ENCODE measurements at regions not wholly inside any gene's neighbourhood (a gene's known extent, or its start where the extent isn't known, plus 50 kb on each side); places are given as distances from the start of the nearest gene placed in this dataset.
A peak's percentile ranks its signal among the peaks of the same experiment; 100 is the strongest.
"Not testable (repeated sequence)": the region's sequence is repeated elsewhere in the genome, so short reads cannot be mapped to it uniquely, and the experiment has no call there.

DNA sequence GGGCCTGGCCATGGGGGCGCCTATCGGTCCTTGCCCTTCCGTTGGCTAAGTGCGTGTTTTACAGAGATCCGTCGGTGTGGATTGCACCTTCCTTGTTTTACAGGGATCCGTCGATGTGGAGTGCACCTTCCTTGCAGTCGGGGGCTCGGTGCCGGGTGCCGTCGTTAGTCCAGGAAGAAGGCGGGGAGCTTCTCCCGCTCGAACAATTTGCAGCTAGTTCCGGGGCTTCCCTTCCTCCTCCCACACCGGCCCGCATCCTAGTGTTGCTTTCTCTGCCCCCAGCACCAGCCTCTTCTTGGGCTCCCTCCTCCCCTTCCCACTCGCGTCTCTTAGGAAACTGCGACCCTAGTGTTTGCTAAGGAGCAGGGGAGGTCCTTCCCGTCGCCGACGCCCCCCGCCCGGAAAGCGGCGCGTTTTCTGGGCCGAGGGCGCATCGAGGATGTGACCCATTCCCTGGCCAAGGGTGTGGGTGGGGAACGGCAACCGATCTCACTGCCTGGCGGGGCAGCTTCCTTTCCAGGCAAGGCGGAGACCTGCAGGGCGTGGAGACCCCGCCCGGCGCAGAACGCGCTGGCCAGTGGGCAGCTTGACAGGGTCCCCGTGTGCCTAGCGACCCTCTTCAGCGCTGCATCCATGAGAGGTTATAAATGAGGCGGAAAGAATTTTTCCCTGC, 75.7 kb upstream of the ZNF91 start:
- dilution Hi-C loops (cut with MboI; ENCODE audit: extremely low pct_ligation_motif_present, low sequenced_read_pairs): no loop called here
- TF ChIP-seq, protein P1, sequence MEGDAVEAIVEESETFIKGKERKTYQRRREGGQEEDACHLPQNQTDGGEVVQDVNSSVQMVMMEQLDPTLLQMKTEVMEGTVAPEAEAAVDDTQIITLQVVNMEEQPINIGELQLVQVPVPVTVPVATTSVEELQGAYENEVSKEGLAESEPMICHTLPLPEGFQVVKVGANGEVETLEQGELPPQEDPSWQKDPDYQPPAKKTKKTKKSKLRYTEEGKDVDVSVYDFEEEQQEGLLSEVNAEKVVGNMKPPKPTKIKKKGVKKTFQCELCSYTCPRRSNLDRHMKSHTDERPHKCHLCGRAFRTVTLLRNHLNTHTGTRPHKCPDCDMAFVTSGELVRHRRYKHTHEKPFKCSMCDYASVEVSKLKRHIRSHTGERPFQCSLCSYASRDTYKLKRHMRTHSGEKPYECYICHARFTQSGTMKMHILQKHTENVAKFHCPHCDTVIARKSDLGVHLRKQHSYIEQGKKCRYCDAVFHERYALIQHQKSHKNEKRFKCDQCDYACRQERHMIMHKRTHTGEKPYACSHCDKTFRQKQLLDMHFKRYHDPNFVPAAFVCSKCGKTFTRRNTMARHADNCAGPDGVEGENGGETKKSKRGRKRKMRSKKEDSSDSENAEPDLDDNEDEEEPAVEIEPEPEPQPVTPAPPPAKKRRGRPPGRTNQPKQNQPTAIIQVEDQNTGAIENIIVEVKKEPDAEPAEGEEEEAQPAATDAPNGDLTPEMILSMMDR (optimal IDR thresholded peaks at IDR 0.05 in 1 of 3, IDR thresholded peaks at IDR 0.05 in 1 of 3, conservative IDR thresholded peaks at IDR 0.05 in 1 of 3; ENCODE audit: extremely low read depth in 1 of 3, insufficient read depth in 2 of 3, low read length in 3 of 3): no peak
- peak; percentile 46 for TF ChIP-seq EZH2 (IDR thresholded peaks at IDR 0.05; ENCODE audit: low read length)
- H3K27me3 ChIP-seq (ENCODE audit: control insufficient read depth, extremely low read depth, insufficient read depth, low read length): peaks cover 14% of the 10 kb centered on the region
- no peak overlapping the region for H3K9ac ChIP-seq (ENCODE audit: control insufficient read depth, extremely low read depth, insufficient read depth, low read length)
- H2AFZ ChIP-seq (ENCODE audit: control insufficient read depth, low read length): peak overlapping the region; percentile 73
- no peaks in the 10 kb centered on the region for H3K36me3 ChIP-seq (ENCODE audit: control insufficient read depth in 2 of 2, extremely low read depth in 1 of 2, insufficient read depth in 2 of 2, low read length in 2 of 2)
- no peaks in the 10 kb centered on the region for H3K9me1 ChIP-seq (ENCODE audit: control insufficient read depth, extremely low read depth, insufficient read depth, low read length)
- H3K79me2 ChIP-seq (ENCODE audit: control insufficient read depth, insufficient read depth, low read length): no peaks in the 10 kb centered on the region
- H3K4me2 ChIP-seq (ENCODE audit: control insufficient read depth, extremely low read depth, insufficient read depth, low read depth, low read length): peak overlapping the region; percentile 71
- FAIRE-seq (no peak), DNase-seq (ENCODE audit: low read depth, low spot score) (no peak)
- H3K4me3 ChIP-seq (ENCODE audit: control insufficient read depth in 2 of 3, extremely low read depth in 1 of 3, insufficient read depth in 2 of 3, low read depth in 1 of 3, low read length in 3 of 3): peak overlapping the region in 2 of 3 experiments; percentile 19 to 38
- no peak overlapping the region for H3K27ac ChIP-seq (ENCODE audit: control insufficient read depth, insufficient read depth, low read length)
- H4K20me1 ChIP-seq (ENCODE audit: control insufficient read depth, extremely low read depth, insufficient read depth, low read length): no peaks in the 10 kb centered on the region
- H3K9me3 ChIP-seq (ENCODE audit: control insufficient read depth, low read depth, low read length): peaks cover 4% of the 10 kb centered on the region
- H3K4me1 ChIP-seq (ENCODE audit: control insufficient read depth, extremely low read depth, insufficient read depth, low read length): peaks cover 3% of the 10 kb centered on the region

- H3K4me1 ChIP-seq (ENCODE audit: control insufficient read depth, extremely low read depth, insufficient read depth, low read length); dilution Hi-C loops (cut with MboI; ENCODE audit: extremely low pct_ligation_motif_present, low sequenced_read_pairs); H3K4me3 ChIP-seq (ENCODE audit: control insufficient read depth in 2 of 3, extremely low read depth in 1 of 3, insufficient read depth in 2 of 3, low read depth in 1 of 3, low read length in 3 of 3); DNase-seq (ENCODE audit: low read depth, low spot score); H3K36me3 ChIP-seq (ENCODE audit: control insufficient read depth in 2 of 2, extremely low read depth in 1 of 2, insufficient read depth in 2 of 2, low read length in 2 of 2); H3K27ac ChIP-seq (ENCODE audit: control insufficient read depth, insufficient read depth, low read length); H3K9ac ChIP-seq (ENCODE audit: control insufficient read depth, extremely low read depth, insufficient read depth, low read length); H4K20me1 ChIP-seq (ENCODE audit: control insufficient read depth, extremely low read depth, insufficient read depth, low read length); H3K4me2 ChIP-seq (ENCODE audit: control insufficient read depth, extremely low read depth, insufficient read depth, low read depth, low read length); H2AFZ ChIP-seq (ENCODE audit: control insufficient read depth, low read length); FAIRE-seq; H3K9me1 ChIP-seq (ENCODE audit: control insufficient read depth, extremely low read depth, insufficient read depth, low read length); H3K9me3 ChIP-seq (ENCODE audit: control insufficient read depth, low read depth, low read length); H3K27me3 ChIP-seq (ENCODE audit: control insufficient read depth, extremely low read depth, insufficient read depth, low read length); H3K79me2 ChIP-seq (ENCODE audit: control insufficient read depth, insufficient read depth, low read length): not testable (repeated sequence)
Observed at GRCh38 chr19:23464349-23464748, 69.1 kb upstream of the ZNF91 start.

GRCh38 chr19:23461120-23461519, 65.8 kb upstream of the ZNF91 start:
- dilution Hi-C loops (cut with MboI; ENCODE audit: extremely low pct_ligation_motif_present, low sequenced_read_pairs): no loop called here
- Histone ChIP-seq H3K79me2 (ENCODE audit: control insufficient read depth, insufficient read depth, low read length) (no peaks in the 10 kb centered on the region), H3K9me1 (ENCODE audit: control insufficient read depth, extremely low read depth, insufficient read depth, low read length) (no peaks in the 10 kb centered on the region), H3K27me3 (ENCODE audit: control insufficient read depth, extremely low read depth, insufficient read depth, low read length) (no peaks in the 10 kb centered on the region), H4K20me1 (ENCODE audit: control insufficient read depth, extremely low read depth, insufficient read depth, low read length) (no peaks in the 10 kb centered on the region), H3K9me3 (ENCODE audit: control insufficient read depth, low read depth, low read length) (no peaks in the 10 kb centered on the region), H3K36me3 (ENCODE audit: control insufficient read depth in 2 of 2, extremely low read depth in 1 of 2, insufficient read depth in 2 of 2, low read length in 2 of 2) (no peaks in the 10 kb centered on the region), H3K27ac (ENCODE audit: control insufficient read depth, insufficient read depth, low read length) (no peak overlapping the region), H2AFZ (ENCODE audit: control insufficient read depth, low read length) (no peak overlapping the region), H3K4me1 (ENCODE audit: control insufficient read depth, extremely low read depth, insufficient read depth, low read length) (no peaks in the 10 kb centered on the region), H3K4me3 (ENCODE audit: control insufficient read depth in 2 of 3, extremely low read depth in 1 of 3, insufficient read depth in 2 of 3, low read depth in 1 of 3, low read length in 3 of 3) (no peak overlapping the region), H3K4me2 (ENCODE audit: control insufficient read depth, extremely low read depth, insufficient read depth, low read depth, low read length) (no peak overlapping the region), H3K9ac (ENCODE audit: control insufficient read depth, extremely low read depth, insufficient read depth, low read length) (no peak overlapping the region)
- TF ChIP-seq, protein P1 (optimal IDR thresholded peaks at IDR 0.05 in 1 of 3, IDR thresholded peaks at IDR 0.05 in 1 of 3, conservative IDR thresholded peaks at IDR 0.05 in 1 of 3; ENCODE audit: extremely low read depth in 1 of 3, insufficient read depth in 2 of 3, low read length in 3 of 3): no peak
- no peak for TF ChIP-seq EZH2 (IDR thresholded peaks at IDR 0.05; ENCODE audit: low read length)
- FAIRE-seq (no peak), DNase-seq (ENCODE audit: low read depth, low spot score) (no peak)

Data from keratinocyte (primary cell).